ENCODE measurements at regions not wholly inside any gene's neighbourhood (a gene's known extent, or its start where the extent isn't known, plus 50 kb on each side); places are given as distances from the start of the nearest gene placed in this dataset.

DNA sequence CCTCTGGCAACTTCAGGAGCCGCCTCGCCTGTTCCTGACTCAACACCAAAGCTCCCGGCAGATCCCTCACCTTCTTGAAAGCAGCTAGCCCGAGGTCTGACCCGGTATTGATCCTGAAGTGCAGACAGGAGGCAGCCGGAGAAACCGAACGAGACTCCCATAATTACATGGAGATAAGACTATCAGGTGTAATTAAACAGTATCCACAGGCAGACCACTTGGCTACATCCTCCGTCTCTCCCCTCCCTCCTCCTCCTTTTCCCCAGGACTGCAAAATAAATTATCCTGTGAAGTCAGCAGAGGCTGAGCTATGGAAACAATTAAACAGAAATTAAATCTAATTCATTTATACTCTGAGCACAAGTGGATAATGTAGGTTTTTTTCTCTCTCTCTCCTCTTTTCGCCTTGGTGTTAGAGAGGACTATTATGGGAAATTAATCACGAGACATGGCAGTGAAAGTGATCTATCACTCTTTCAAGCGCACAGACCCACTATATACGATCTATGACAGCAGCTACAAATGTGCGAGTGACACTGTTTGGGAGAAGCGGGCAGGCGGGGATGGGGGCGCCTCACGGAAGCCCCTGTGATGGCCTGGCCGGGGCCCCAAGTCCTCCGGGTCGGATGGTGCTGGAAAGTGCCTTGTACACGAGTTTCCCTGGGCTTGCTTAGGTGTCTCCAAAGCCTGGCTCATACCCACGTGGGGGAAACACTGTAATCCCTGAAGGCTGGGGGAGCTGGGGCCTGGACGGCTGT is 92.8 kb downstream of the RBFOX3 start:
- no peaks in the 10 kb centered on the region for H3K27me3 ChIP-seq (ENCODE audit: control insufficient read depth, insufficient read depth, low read length)
- H3K4me1 ChIP-seq (ENCODE audit: control insufficient read depth, insufficient read depth, low read length, poor library complexity, severe bottlenecking), result no peaks in the 10 kb centered on the region
- H3K4me3 ChIP-seq (ENCODE audit: low read depth, low read length), result no peak overlapping the region
- no peaks in the 10 kb centered on the region for H3K9me3 ChIP-seq (ENCODE audit: control insufficient read depth in 2 of 2, low read length in 2 of 2)
- Mint-ChIP-seq H3K4me3 (no peak overlapping the region), H3K27ac (no peak overlapping the region), H3K9me3 (no peaks in the 10 kb centered on the region), H3K27me3 (peaks cover 5% of the 10 kb centered on the region), H3K4me1 (no peaks in the 10 kb centered on the region), H3K36me3 (no peaks in the 10 kb centered on the region)
- no peak overlapping the region for H3K27ac ChIP-seq (ENCODE audit: insufficient read depth, low read length, poor library complexity, severe bottlenecking)
- ATAC-seq (ENCODE audit: low read depth in 2 of 2), result no peak
- H3K36me3 ChIP-seq (ENCODE audit: control insufficient read depth, insufficient read depth, low read length), result no peaks in the 10 kb centered on the region
- DNase-seq, result no peak

DNA sequence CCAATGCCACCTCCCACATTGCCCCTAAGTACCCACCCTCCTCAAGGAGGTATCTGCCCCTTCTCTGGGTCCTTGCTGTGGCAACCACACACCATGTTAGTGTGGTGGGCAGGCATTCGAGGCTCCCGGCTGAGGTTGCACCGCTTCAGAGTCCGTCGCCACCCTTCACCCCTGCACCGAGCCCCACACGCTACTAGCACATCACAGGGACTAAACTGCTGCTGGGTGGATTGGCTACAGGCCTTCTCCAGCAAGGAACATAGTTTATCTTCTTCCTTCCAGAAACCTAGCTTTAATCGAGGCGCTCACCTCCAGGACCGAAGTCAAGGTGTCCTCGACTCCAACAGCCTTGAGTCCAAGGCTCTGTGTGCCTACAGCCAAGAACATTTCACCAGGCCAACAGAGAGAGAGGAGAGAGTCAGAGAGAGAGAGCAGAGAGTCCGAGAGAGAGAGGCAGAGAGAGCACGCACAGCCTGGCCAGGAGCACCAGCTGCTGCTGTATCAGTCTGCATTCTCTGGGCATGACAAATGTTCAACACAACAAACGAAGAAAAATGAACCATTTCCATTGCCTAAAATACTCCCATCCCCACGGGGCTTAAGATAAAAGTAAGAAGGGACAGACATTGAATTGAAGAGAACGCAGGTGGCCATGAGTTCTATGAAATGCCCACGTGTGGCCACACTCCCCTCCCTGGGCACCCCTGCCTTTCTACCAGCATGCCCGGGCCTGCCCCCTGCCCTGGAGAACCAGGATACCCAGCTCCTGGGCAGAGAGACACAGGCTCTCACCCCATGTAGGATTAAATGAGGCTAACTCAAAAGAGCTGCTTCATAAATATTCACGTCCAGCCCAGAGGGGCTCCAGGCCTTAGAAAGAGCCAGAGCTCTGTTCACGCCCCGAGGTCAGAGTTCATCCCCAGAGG is 94.9 kb downstream of the RBFOX3 start:
- Histone ChIP-seq H3K4me3 (ENCODE audit: low read depth, low read length) (no peak overlapping the region), H3K9me3 (ENCODE audit: control insufficient read depth in 2 of 2, low read length in 2 of 2) (no peaks in the 10 kb centered on the region), H3K27ac (ENCODE audit: insufficient read depth, low read length, poor library complexity, severe bottlenecking) (no peak overlapping the region), H3K27me3 (ENCODE audit: control insufficient read depth, insufficient read depth, low read length) (no peaks in the 10 kb centered on the region), H3K36me3 (ENCODE audit: control insufficient read depth, insufficient read depth, low read length) (no peaks in the 10 kb centered on the region), H3K4me1 (ENCODE audit: control insufficient read depth, insufficient read depth, low read length, poor library complexity, severe bottlenecking) (no peaks in the 10 kb centered on the region)
- DNase-seq, result no peak
- Mint-ChIP-seq H3K27me3 (peaks cover 5% of the 10 kb centered on the region), H3K27ac (no peak overlapping the region), H3K4me3 (no peak overlapping the region), H3K36me3 (no peaks in the 10 kb centered on the region), H3K9me3 (no peaks in the 10 kb centered on the region), H3K4me1 (no peaks in the 10 kb centered on the region)
- ATAC-seq (ENCODE audit: low read depth in 2 of 2), result no peak

DNA sequence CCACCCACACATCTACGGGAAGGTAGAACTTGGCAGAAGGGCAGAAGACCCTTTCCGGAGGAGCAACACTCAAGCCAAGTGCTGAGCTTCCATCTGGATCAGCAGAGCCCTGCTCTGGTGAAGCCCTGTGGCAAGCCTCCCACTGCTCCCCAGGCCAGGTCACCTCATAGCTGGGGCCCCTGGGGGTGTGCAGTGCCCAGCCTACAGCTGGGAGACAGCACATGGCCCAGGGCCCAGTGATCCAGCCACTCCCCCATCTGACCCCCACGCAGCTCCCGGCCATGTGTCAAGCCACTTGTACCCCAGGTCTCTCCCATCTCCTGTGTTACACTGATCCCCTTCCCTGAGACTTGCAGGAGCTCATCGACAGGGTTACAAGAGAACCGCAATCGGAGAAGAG is 95.7 kb downstream of the RBFOX3 start:
- Histone ChIP-seq H3K4me1 (ENCODE audit: control insufficient read depth, insufficient read depth, low read length, poor library complexity, severe bottlenecking) (no peaks in the 10 kb centered on the region), H3K27me3 (ENCODE audit: control insufficient read depth, insufficient read depth, low read length) (no peaks in the 10 kb centered on the region), H3K36me3 (ENCODE audit: control insufficient read depth, insufficient read depth, low read length) (no peaks in the 10 kb centered on the region), H3K27ac (ENCODE audit: insufficient read depth, low read length, poor library complexity, severe bottlenecking) (no peak overlapping the region), H3K4me3 (ENCODE audit: low read depth, low read length) (no peak overlapping the region), H3K9me3 (ENCODE audit: control insufficient read depth in 2 of 2, low read length in 2 of 2) (no peaks in the 10 kb centered on the region)
- Mint-ChIP-seq H3K36me3 (no peaks in the 10 kb centered on the region), H3K9me3 (no peaks in the 10 kb centered on the region), H3K4me1 (no peaks in the 10 kb centered on the region), H3K4me3 (no peak overlapping the region), H3K27ac (no peak overlapping the region), H3K27me3 (peaks cover 5% of the 10 kb centered on the region)
- no peak for DNase-seq
- no peak for ATAC-seq (ENCODE audit: low read depth in 2 of 2)

DNA sequence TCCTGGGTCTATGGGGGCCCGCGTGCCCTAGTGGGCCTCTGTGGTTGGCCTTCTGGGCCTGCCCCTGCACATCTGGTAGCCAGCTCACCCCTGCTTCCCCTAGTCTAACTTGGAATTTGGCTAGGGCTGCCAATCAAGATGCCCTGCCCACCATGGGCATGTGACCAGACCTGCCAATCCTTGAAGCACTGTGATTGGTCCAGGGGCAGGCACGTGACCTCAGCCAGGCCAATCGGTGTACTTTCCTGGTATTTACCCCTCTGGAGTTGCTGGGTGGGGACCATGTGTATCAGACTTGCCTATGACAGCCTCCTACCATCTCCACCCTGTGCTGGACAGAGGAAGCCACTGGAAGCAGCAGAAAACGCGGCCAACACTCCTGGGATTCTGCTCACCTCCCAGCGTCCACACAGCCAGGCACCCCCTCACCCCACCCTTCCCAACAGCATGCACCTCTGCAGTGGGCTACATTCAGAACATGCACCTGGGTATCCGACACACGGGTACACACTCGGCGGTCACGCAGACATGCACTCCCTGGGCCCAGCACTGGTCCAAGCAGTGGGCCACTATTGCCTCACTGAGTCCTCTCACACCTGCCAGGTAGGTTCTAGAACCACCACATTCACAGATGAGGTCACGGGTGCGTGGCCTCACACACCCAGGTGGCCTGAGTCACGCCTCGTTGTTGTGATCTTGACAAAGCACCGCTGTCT is 96.9 kb downstream of the RBFOX3 start:
- Mint-ChIP-seq H3K4me1 (no peaks in the 10 kb centered on the region), H3K4me3 (no peak overlapping the region), H3K36me3 (no peaks in the 10 kb centered on the region), H3K9me3 (no peaks in the 10 kb centered on the region), H3K27ac (no peak overlapping the region), H3K27me3 (peaks cover 5% of the 10 kb centered on the region)
- no peak overlapping the region for H3K27ac ChIP-seq (ENCODE audit: insufficient read depth, low read length, poor library complexity, severe bottlenecking)
- no peaks in the 10 kb centered on the region for H3K4me1 ChIP-seq (ENCODE audit: control insufficient read depth, insufficient read depth, low read length, poor library complexity, severe bottlenecking)
- no peak for DNase-seq
- no peak overlapping the region for H3K4me3 ChIP-seq (ENCODE audit: low read depth, low read length)
- no peaks in the 10 kb centered on the region for H3K9me3 ChIP-seq (ENCODE audit: control insufficient read depth in 2 of 2, low read length in 2 of 2)
- H3K27me3 ChIP-seq (ENCODE audit: control insufficient read depth, insufficient read depth, low read length), result no peaks in the 10 kb centered on the region
- no peak for ATAC-seq (ENCODE audit: low read depth in 2 of 2)
- H3K36me3 ChIP-seq (ENCODE audit: control insufficient read depth, insufficient read depth, low read length), result no peaks in the 10 kb centered on the region

DNA sequence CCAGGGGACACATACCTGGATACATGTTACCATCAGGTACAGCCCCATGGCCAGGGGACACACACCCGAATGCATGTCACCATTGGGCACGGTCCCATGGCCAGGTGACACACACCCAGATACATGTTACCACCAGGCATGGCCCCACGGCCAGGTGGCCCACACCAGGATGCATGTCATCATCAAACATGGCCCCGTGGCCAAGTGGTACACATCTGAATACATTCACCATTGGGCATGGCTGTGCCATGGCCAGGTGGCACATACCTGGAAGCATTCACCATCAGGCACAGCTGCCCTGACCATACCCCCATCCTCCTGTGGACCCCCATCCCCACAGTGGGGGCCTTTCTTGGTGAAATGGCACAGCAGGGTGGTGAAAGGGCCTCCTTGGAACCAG is 97.6 kb downstream of the RBFOX3 start:
- ATAC-seq (ENCODE audit: low read depth in 2 of 2), result no peak
- H3K4me3 Mint-ChIP-seq, result no peak overlapping the region
- H3K27me3 Mint-ChIP-seq, result peaks cover 5% of the 10 kb centered on the region
- Histone ChIP-seq H3K36me3 (ENCODE audit: control insufficient read depth, insufficient read depth, low read length) (no peaks in the 10 kb centered on the region), H3K4me1 (ENCODE audit: control insufficient read depth, insufficient read depth, low read length, poor library complexity, severe bottlenecking) (no peaks in the 10 kb centered on the region), H3K9me3 (ENCODE audit: control insufficient read depth in 2 of 2, low read length in 2 of 2) (no peaks in the 10 kb centered on the region), H3K4me3 (ENCODE audit: low read depth, low read length) (no peak overlapping the region), H3K27ac (ENCODE audit: insufficient read depth, low read length, poor library complexity, severe bottlenecking) (no peak overlapping the region), H3K27me3 (ENCODE audit: control insufficient read depth, insufficient read depth, low read length) (no peaks in the 10 kb centered on the region)
- H3K36me3 Mint-ChIP-seq, result no peaks in the 10 kb centered on the region
- no peaks in the 10 kb centered on the region for H3K4me1 Mint-ChIP-seq
- no peaks in the 10 kb centered on the region for H3K9me3 Mint-ChIP-seq
- DNase-seq, result no peak
- H3K27ac Mint-ChIP-seq, result no peak overlapping the region

DNA sequence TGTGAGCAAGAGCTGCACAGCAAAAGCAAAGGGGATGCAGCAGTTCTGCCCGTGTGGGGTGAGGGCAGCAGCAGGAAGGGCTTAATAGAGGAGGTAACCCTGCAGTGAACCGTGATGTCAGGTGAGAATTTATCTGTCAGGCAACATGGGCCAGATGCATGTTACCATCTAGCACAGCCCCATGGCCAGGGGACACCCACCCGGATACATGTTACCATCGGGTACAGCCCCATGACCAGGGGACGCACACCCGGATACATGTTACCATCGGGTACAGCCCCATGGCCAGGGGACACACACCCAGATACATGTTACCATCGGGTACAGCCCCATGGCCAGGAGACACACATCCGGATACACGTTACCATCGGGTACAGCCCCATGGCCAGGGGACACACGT is 99.4 kb downstream of the RBFOX3 start:
- Mint-ChIP-seq H3K4me3 (no peak overlapping the region), H3K36me3 (no peaks in the 10 kb centered on the region), H3K27ac (no peak overlapping the region), H3K9me3 (no peaks in the 10 kb centered on the region), H3K27me3 (peaks cover 2% of the 10 kb centered on the region), H3K4me1 (no peaks in the 10 kb centered on the region)
- no peak for ATAC-seq (ENCODE audit: low read depth in 2 of 2)
- DNase-seq, result no peak
- no peak overlapping the region for H3K4me3 ChIP-seq (ENCODE audit: low read depth, low read length)
- H3K36me3 ChIP-seq (ENCODE audit: control insufficient read depth, insufficient read depth, low read length), result no peaks in the 10 kb centered on the region
- H3K27me3 ChIP-seq (ENCODE audit: control insufficient read depth, insufficient read depth, low read length), result no peaks in the 10 kb centered on the region
- no peaks in the 10 kb centered on the region for H3K4me1 ChIP-seq (ENCODE audit: control insufficient read depth, insufficient read depth, low read length, poor library complexity, severe bottlenecking)
- H3K9me3 ChIP-seq (ENCODE audit: control insufficient read depth in 2 of 2, low read length in 2 of 2), result no peaks in the 10 kb centered on the region
- H3K27ac ChIP-seq (ENCODE audit: insufficient read depth, low read length, poor library complexity, severe bottlenecking), result no peak overlapping the region

DNA sequence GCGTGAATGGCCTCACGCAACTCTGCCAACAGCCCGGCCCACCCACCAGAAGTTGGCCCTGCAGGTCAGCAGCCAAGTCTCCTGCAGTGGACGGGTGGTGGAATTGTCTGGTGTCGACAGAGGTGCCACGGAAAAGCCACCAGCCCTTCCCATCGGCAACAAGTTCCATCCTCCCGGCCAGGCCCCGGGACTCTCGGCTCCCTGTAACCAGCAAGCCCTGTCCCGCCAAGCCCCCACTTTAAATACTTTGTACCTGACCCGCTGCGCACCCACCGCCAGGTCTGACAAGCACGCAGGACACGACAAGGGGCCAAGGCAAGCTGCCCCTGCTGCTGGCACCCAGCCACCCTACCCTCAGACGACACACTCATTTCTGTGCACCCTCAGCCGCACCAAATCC is 100.8 kb downstream of the RBFOX3 start:
- no peaks in the 10 kb centered on the region for H3K36me3 Mint-ChIP-seq
- Histone ChIP-seq H3K4me3 (ENCODE audit: low read depth, low read length) (no peak overlapping the region), H3K36me3 (ENCODE audit: control insufficient read depth, insufficient read depth, low read length) (no peaks in the 10 kb centered on the region), H3K27me3 (ENCODE audit: control insufficient read depth, insufficient read depth, low read length) (no peaks in the 10 kb centered on the region), H3K27ac (ENCODE audit: insufficient read depth, low read length, poor library complexity, severe bottlenecking) (no peak overlapping the region), H3K9me3 (ENCODE audit: control insufficient read depth in 2 of 2, low read length in 2 of 2) (no peaks in the 10 kb centered on the region), H3K4me1 (ENCODE audit: control insufficient read depth, insufficient read depth, low read length, poor library complexity, severe bottlenecking) (no peaks in the 10 kb centered on the region)
- ATAC-seq (ENCODE audit: low read depth in 2 of 2), result no peak
- no peak for DNase-seq
- H3K27ac Mint-ChIP-seq, result no peak overlapping the region
- H3K4me1 Mint-ChIP-seq, result no peaks in the 10 kb centered on the region
- H3K4me3 Mint-ChIP-seq, result no peak overlapping the region
- H3K9me3 Mint-ChIP-seq, result no peaks in the 10 kb centered on the region
- H3K27me3 Mint-ChIP-seq, result no peaks in the 10 kb centered on the region

Data from CD4-positive, CD25-positive, alpha-beta regulatory T cell (primary cell).